Parathyroid adenoma (tissue), 2 donors: ENCODE measurements at regions not wholly inside any gene's neighbourhood (a gene's known extent, or its start where the extent isn't known, plus 50 kb on each side); places are given as distances from the start of the nearest gene placed in this dataset.
A peak's percentile ranks its signal among the peaks of the same experiment; 100 is the strongest.
"Not testable (repeated sequence)": the region's sequence is repeated elsewhere in the genome, so short reads cannot be mapped to it uniquely, and the experiment has no call there.

Source experiments
- H2AFZ ChIP-seq: fragments of 300-600 bp; sonication (generic); one replicate; pipeline ENCODE4 v1.7.0; 2017; ENCODE audit warnings: antibody characterized with exemption, mild to moderate bottlenecking
- H3K27ac ChIP-seq: fragments of 300-600 bp; sonication (generic); one replicate; pipeline ENCODE4 v1.7.0; 2017
- H3K27me3 ChIP-seq: fragments of 300-600 bp; sonication (generic); one replicate; pipeline ENCODE4 v1.7.0; 2017; ENCODE audit warnings: low read length; ENCODE audit not compliant: control insufficient read depth, insufficient read depth
- H3K36me3 ChIP-seq: fragments of 300-600 bp; sonication (generic); one replicate; pipeline ENCODE4 v1.7.0; 2017; ENCODE audit warnings: low read length; ENCODE audit not compliant: control insufficient read depth, insufficient read depth
- H3K4me1 ChIP-seq: fragments of 300-600 bp; sonication (generic); one replicate; pipeline ENCODE4 v1.7.0; 2017; ENCODE audit warnings: control low read depth
- H3K4me2 ChIP-seq: fragments of 300-600 bp; sonication (generic); one replicate; pipeline ENCODE4 v1.7.0; 2017; ENCODE audit warnings: low read length
- H3K4me3 ChIP-seq: fragments of 300-600 bp; sonication (generic); one replicate; pipeline ENCODE4 v1.7.0; 2017; ENCODE audit warnings: low read depth, low read length
- H3K79me2 ChIP-seq: fragments of 300-600 bp; sonication (generic); one replicate; pipeline ENCODE4 v1.7.0; 2017; ENCODE audit warnings: control low read depth
- H3K9ac ChIP-seq: fragments of 300-600 bp; sonication (generic); one replicate; pipeline ENCODE4 v1.7.0; 2017; ENCODE audit warnings: mild to moderate bottlenecking
- H3K9me3 ChIP-seq: fragments of 300-600 bp; sonication (generic); one replicate; pipeline ENCODE4 v1.7.0; 2017; ENCODE audit warnings: low read length; ENCODE audit not compliant: control insufficient read depth
- TF ChIP-seq, protein P1 (sequence below): fragments of 300-600 bp; sonication (generic); IDR thresholded peaks from one replicate; pipeline ENCODE4 v1.7.0; 2017; ENCODE audit warnings: antibody characterized with exemption, mild to moderate bottlenecking
- donor health status: primary hyperparathyroidism.

DNA sequence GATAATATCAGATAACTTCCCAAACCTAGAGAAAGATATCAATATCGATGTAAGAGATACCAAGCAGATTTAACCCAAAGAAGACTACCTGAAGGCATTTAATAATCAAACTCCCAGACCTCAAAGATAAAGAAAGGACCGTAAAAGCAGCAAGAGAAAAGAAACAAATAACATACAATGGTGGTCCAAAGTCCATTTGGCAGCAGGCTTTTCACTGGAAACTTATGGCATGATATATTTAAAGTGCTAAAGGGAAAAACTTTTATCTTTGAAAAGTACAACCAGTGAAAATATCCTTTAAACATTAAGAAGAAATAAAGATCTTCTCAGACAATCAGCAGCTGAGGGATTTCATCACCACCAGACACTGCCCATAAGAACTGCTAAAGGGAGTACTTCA is 812.7 kb upstream of the ADAMTS5 start:
- no peaks in the 10 kb centered on the region for H3K79me2 ChIP-seq
- H3K27me3 ChIP-seq, result no peaks in the 10 kb centered on the region
- H3K4me3 ChIP-seq, result no peak overlapping the region
- H3K9me3 ChIP-seq, result no peaks in the 10 kb centered on the region
- no peak overlapping the region for H2AFZ ChIP-seq
- no peak overlapping the region for H3K4me2 ChIP-seq
- no peak overlapping the region for H3K9ac ChIP-seq
- H3K36me3 ChIP-seq, result no peaks in the 10 kb centered on the region
- TF ChIP-seq, protein P1, sequence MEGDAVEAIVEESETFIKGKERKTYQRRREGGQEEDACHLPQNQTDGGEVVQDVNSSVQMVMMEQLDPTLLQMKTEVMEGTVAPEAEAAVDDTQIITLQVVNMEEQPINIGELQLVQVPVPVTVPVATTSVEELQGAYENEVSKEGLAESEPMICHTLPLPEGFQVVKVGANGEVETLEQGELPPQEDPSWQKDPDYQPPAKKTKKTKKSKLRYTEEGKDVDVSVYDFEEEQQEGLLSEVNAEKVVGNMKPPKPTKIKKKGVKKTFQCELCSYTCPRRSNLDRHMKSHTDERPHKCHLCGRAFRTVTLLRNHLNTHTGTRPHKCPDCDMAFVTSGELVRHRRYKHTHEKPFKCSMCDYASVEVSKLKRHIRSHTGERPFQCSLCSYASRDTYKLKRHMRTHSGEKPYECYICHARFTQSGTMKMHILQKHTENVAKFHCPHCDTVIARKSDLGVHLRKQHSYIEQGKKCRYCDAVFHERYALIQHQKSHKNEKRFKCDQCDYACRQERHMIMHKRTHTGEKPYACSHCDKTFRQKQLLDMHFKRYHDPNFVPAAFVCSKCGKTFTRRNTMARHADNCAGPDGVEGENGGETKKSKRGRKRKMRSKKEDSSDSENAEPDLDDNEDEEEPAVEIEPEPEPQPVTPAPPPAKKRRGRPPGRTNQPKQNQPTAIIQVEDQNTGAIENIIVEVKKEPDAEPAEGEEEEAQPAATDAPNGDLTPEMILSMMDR, result no peak
- no peaks in the 10 kb centered on the region for H3K4me1 ChIP-seq
- no peak overlapping the region for H3K27ac ChIP-seq

DNA sequence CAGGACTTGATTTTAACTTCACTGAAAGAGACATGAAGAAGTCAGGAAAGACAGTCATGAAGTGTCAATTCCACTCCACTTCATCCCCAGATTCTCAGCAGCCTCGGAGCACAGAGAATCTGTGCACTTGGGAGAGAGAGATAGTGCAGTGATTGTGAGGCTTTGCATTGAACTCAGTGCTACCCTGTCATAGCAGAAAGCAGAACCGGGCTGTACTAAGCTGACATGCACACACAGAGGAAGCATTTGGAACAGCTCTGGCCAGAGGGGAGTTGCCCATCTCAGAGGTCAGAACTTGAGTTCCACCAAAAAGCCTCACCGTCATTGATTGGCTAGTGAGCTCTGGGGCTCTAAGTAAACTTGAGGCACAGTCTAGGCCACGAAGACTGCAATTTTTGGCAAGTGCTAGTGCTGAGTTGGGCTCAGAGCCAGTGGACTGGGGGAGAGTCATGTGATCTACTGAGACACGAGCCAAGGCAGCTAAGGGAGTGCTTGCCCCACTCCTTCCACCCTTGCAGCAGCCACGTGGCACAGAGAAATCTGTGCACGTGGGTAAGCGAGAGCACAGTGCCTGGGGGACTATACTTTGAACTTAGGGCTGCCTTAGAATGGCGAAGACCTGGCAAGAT is 810.2 kb upstream of the ADAMTS5 start:
- Histone ChIP-seq H3K4me1 (no peaks in the 10 kb centered on the region), H3K4me3 (no peak overlapping the region), H3K4me2 (no peak overlapping the region), H3K27ac (no peak overlapping the region), H3K9ac (no peak overlapping the region), H2AFZ (no peak overlapping the region), H3K36me3 (no peaks in the 10 kb centered on the region), H3K79me2 (no peaks in the 10 kb centered on the region), H3K9me3 (no peaks in the 10 kb centered on the region), H3K27me3 (no peaks in the 10 kb centered on the region)
- TF ChIP-seq, protein P1, result no peak

DNA sequence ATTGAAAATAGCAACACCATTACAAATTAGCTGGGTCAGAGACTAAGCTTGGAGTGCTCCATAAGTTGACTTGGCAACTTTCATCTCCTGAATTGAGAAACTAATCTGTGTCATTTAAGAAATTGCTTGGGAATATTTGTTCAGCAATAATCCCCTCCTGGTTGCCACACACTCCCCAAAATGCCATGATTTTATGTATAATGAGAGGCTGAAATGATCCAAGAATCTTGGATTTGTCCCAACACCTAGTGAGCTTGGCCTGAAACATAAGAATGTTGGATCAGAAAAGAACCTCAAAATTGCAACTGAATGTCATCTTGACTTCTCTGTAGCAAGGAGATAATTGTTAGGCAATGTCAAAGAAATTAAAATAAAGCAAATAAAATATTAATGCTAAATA is 805.9 kb upstream of the ADAMTS5 start:
- no peaks in the 10 kb centered on the region for H3K27me3 ChIP-seq
- TF ChIP-seq, protein P1, result no peak
- no peaks in the 10 kb centered on the region for H3K9me3 ChIP-seq
- no peak overlapping the region for H3K27ac ChIP-seq
- no peak overlapping the region for H3K9ac ChIP-seq
- H3K36me3 ChIP-seq, result no peaks in the 10 kb centered on the region
- H3K4me2 ChIP-seq, result no peak overlapping the region
- H3K4me3 ChIP-seq, result no peak overlapping the region
- no peak overlapping the region for H2AFZ ChIP-seq
- no peaks in the 10 kb centered on the region for H3K79me2 ChIP-seq
- H3K4me1 ChIP-seq, result no peaks in the 10 kb centered on the region

DNA sequence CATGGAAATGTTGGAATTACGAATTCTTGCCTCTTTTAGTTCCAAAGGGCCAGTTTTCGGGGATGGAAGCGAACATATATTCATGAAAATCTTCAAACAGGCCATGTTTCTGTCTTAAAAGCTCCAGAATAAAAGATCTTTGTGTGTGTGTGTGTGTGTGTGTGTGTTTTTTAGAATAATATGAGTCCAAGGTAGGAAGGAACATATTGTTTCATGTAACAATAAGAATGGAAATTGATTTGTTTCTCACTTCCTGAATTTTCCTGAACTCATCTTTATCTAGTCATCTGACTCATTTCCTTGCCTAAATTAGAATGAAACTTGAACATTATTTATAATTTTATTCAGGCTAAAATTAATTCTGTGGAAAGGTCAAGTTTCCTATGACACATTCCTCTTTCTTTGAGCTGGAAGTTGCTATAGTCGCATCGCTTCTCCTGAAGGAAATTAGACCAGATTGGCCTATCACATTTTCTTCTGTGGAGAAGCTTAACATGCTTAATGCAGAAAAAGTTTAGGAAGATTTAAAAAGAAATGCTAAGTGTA is 805.1 kb upstream of the ADAMTS5 start:
- Histone ChIP-seq H3K4me1 (no peaks in the 10 kb centered on the region), H3K27me3 (no peaks in the 10 kb centered on the region), H3K9ac (no peak overlapping the region), H2AFZ (no peak overlapping the region), H3K36me3 (no peaks in the 10 kb centered on the region), H3K4me2 (no peak overlapping the region), H3K79me2 (no peaks in the 10 kb centered on the region), H3K27ac (peak overlapping the region; percentile 15), H3K9me3 (no peaks in the 10 kb centered on the region), H3K4me3 (no peak overlapping the region)
- TF ChIP-seq, protein P1, result no peak

DNA sequence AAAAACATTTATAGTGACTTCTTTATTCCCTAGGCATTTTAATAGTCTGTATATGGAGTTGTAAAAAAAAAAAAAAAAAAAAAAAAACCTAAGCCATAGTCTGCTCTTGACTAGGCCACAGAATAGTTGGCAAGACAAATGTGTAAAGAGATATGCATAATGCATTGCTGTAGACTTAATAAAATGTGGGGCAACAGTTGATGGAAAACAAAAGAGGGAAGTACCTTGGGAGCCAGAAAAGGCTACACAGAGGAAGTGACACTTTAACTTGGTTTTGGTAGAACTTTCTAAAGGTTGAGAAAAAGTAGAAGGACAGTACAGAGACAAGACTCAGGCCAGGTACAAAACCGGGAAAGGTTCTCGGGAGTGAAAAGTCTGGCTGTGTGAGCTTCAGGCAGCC is 802.9 kb upstream of the ADAMTS5 start:
- TF ChIP-seq, protein P1, result no peak
- Histone ChIP-seq H3K36me3 (no peaks in the 10 kb centered on the region), H3K9me3 (no peaks in the 10 kb centered on the region), H3K4me1 (no peaks in the 10 kb centered on the region), H3K4me3 (no peak overlapping the region), H2AFZ (no peak overlapping the region), H3K79me2 (no peaks in the 10 kb centered on the region), H3K4me2 (no peak overlapping the region), H3K9ac (no peak overlapping the region), H3K27me3 (no peaks in the 10 kb centered on the region), H3K27ac (no peak overlapping the region)

DNA sequence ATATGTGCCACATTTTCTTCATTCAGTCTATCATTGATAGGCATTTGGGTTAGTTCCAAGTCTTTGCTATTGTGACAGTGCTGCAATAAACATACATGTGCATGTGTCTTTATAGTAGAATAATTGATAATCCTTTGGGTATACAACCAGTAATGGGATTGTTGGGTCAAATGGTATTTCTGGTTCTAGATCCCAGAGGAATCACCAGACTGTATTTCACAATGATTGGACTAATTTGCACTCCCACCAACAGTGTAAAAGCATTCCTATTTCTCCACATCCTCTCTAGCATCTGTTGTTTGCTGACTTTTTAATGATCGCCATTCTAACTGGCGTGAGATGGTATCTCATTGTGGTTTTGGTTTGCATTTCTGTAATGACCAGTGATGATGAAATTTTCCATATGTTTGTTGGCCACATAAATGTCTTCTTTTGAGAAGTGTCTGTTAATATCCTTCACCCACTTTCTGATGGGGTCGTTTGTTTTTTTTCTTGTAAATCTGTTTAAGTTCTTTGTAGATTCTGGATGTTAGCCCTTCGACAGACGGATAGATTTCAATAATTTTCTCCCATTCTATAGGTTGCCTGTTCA is 801.3 kb upstream of the ADAMTS5 start:
- not testable (repeated sequence) for H3K4me1 ChIP-seq, H3K79me2 ChIP-seq, H3K4me2 ChIP-seq

More for the DNA sequence above, 801.3 kb upstream of the ADAMTS5 start:
- not testable (repeated sequence) for H3K27ac ChIP-seq, H3K9me3 ChIP-seq, H3K27me3 ChIP-seq, H3K9ac ChIP-seq, H3K36me3 ChIP-seq, H3K4me3 ChIP-seq, H2AFZ ChIP-seq
